Osteoblast (primary cell): ENCODE measurements at regions not wholly inside any gene's neighbourhood (a gene's known extent, or its start where the extent isn't known, plus 50 kb on each side); places are given as distances from the start of the nearest gene placed in this dataset.

Source experiments
- DNase-seq: peaks from one replicate; pipeline ENCODE4 v3.0.0; 2011; ENCODE audit warnings: low spot score, mixed read lengths; ENCODE audit not compliant: insufficient read length; ENCODE audit errors: missing footprints
- H2AFZ ChIP-seq: 2 replicates; pipeline ENCODE4 v1.6.0; 2011; ENCODE audit warnings: mild to moderate bottlenecking, low read length
- H3K27ac ChIP-seq: 2 replicates; pipeline ENCODE4 v1.5.1; 2011; ENCODE audit warnings: mild to moderate bottlenecking, low read depth, low read length, moderate library complexity
- H3K27me3 ChIP-seq: 2 replicates; pipeline ENCODE4 v1.6.0; 2012; ENCODE audit warnings: mild to moderate bottlenecking, control low read depth, inconsistent platforms, low read length, moderate library complexity; ENCODE audit not compliant: insufficient read depth
- H3K36me3 ChIP-seq: 2 replicates; pipeline ENCODE4 v1.5.1; 2011; ENCODE audit warnings: mild to moderate bottlenecking, low read length, control low read depth, moderate library complexity; ENCODE audit not compliant: insufficient read depth
- H3K4me1 ChIP-seq: 2 replicates; pipeline ENCODE4 v1.5.1; 2011; ENCODE audit warnings: mild to moderate bottlenecking, low read length, control low read depth, moderate library complexity; ENCODE audit not compliant: insufficient read depth
- H3K4me2 ChIP-seq: 2 replicates; pipeline ENCODE4 v1.6.0; 2011; ENCODE audit warnings: mild to moderate bottlenecking, low read length; ENCODE audit not compliant: insufficient read depth
- H3K4me3 ChIP-seq: fragments of 200-600 bp; sonication (generic); 3 replicates; pipeline ENCODE4 v1.5.1; 2012; ENCODE audit warnings: mild to moderate bottlenecking, low read length, inconsistent platforms; ENCODE audit not compliant: insufficient read depth
- H3K79me2 ChIP-seq: 2 replicates; pipeline ENCODE4 v1.6.0; 2012; ENCODE audit warnings: mild to moderate bottlenecking, low read length, control low read depth, inconsistent platforms; ENCODE audit not compliant: insufficient read depth
- H3K9me3 ChIP-seq: 2 replicates; pipeline ENCODE4 v1.5.1; 2011; ENCODE audit warnings: low read depth, low read length, control low read depth
- H4K20me1 ChIP-seq: 2 replicates; pipeline ENCODE4 v1.6.0; 2012; ENCODE audit warnings: mild to moderate bottlenecking, low read length, control low read depth; ENCODE audit not compliant: insufficient read depth
- TF ChIP-seq, protein P1 (sequence below): IDR thresholded peaks from 2 replicates; pipeline ENCODE4 v1.5.1; 2011; ENCODE audit warnings: mild to moderate bottlenecking, low read depth, low read length, moderate library complexity; ENCODE audit errors: extremely low read depth

DNA sequence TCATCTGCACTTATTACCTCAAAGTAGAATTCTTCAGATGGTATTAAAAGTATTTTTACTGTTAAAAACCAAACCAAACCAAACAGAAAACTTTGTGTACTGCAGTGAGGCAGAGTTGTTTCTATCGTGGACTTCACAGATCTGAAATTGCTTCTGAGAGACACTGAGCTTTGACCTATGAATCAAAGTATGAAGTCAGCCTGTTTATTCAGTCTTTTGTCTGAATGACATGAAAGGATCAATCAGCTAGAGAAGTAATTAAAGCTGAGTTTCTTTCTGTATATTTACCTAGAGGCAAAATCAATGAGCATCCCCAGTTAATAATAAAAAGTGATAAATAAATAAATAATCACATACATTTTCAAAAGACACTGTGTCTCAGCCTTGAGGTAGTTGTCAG is 2121.0 kb downstream of the PCDH7 start:
- no peaks in the 10 kb centered on the region for H3K27me3 ChIP-seq
- no peak overlapping the region for H3K4me3 ChIP-seq
- H3K9me3 ChIP-seq = no peaks in the 10 kb centered on the region
- no peaks in the 10 kb centered on the region for H3K36me3 ChIP-seq
- H3K27ac ChIP-seq = no peak overlapping the region
- no peaks in the 10 kb centered on the region for H4K20me1 ChIP-seq
- H3K4me2 ChIP-seq = no peak overlapping the region
- H3K79me2 ChIP-seq = no peaks in the 10 kb centered on the region
- DNase-seq = no peak
- H3K4me1 ChIP-seq = no peaks in the 10 kb centered on the region
- H2AFZ ChIP-seq = no peak overlapping the region
- TF ChIP-seq, protein P1, sequence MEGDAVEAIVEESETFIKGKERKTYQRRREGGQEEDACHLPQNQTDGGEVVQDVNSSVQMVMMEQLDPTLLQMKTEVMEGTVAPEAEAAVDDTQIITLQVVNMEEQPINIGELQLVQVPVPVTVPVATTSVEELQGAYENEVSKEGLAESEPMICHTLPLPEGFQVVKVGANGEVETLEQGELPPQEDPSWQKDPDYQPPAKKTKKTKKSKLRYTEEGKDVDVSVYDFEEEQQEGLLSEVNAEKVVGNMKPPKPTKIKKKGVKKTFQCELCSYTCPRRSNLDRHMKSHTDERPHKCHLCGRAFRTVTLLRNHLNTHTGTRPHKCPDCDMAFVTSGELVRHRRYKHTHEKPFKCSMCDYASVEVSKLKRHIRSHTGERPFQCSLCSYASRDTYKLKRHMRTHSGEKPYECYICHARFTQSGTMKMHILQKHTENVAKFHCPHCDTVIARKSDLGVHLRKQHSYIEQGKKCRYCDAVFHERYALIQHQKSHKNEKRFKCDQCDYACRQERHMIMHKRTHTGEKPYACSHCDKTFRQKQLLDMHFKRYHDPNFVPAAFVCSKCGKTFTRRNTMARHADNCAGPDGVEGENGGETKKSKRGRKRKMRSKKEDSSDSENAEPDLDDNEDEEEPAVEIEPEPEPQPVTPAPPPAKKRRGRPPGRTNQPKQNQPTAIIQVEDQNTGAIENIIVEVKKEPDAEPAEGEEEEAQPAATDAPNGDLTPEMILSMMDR = no peak

DNA sequence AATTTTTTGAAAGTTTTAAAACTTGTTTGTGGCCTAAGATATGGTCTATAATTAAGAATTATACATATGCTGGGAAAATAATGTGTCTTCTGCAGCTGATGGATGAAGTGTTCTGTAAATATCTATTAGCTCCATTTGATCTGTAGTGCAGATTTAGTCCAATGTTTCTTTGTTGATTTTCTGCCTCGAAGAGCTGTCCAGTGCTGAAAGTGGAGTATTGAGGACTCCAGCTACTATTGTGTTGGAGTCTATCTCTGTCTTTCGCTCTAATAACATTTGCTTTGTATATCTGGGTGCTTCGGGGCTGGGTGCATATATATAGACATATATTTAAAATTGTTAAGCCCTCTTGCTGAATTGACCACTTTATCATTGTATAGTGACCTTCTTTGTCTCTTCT is 2127.3 kb downstream of the PCDH7 start:
- H3K27me3 ChIP-seq = no peaks in the 10 kb centered on the region
- DNase-seq = no peak
- TF ChIP-seq, protein P1 = no peak
- H3K4me1 ChIP-seq = no peaks in the 10 kb centered on the region
- H3K27ac ChIP-seq = no peak overlapping the region
- no peaks in the 10 kb centered on the region for H3K9me3 ChIP-seq
- H3K4me2 ChIP-seq = no peak overlapping the region
- no peaks in the 10 kb centered on the region for H3K36me3 ChIP-seq
- no peak overlapping the region for H2AFZ ChIP-seq
- H3K79me2 ChIP-seq = no peaks in the 10 kb centered on the region
- H4K20me1 ChIP-seq = no peaks in the 10 kb centered on the region
- H3K4me3 ChIP-seq = no peak overlapping the region

DNA sequence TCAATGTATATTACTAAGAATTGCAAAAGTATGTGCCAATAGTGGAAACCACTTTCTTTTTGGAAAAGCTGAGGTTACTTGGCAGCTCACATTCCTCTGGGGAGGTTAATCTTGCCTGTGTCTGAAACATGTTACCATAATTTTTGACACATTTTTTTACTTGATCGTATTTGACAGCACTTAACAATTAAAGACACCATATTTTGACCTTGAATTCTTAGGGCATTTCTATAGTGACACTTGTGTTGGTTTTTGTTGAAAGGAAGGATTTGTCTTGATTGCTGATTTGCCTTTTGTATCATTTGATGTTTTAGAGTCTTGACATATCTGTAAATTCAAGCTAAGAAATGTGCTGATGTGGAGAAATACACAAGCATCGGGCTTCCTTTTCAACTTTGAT is 2135.5 kb downstream of the PCDH7 start:
- Histone ChIP-seq H3K27me3 (no peaks in the 10 kb centered on the region), H3K36me3 (no peaks in the 10 kb centered on the region), H3K4me3 (no peak overlapping the region), H3K27ac (no peak overlapping the region), H3K4me2 (no peak overlapping the region), H3K9me3 (no peaks in the 10 kb centered on the region), H2AFZ (no peak overlapping the region), H4K20me1 (no peaks in the 10 kb centered on the region), H3K79me2 (no peaks in the 10 kb centered on the region), H3K4me1 (no peaks in the 10 kb centered on the region)
- TF ChIP-seq, protein P1 = no peak
- DNase-seq = no peak

DNA sequence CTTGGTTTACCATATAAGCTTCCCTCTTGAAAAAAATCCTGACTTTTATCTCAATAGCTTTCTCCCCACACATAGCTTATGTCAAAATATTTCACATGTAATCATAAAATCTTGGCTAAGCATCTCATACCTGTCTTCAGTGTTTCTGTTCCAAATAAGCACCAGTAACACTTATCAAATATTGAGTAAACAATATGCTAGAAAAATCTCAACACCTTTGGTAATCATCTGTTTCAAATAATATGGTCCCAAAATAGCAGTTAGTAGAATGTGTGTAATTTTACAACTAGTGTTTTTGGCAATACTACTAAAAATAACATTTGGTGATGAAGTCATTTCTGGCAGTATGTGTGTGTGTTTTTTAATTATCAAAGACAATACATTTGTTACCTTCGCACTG is 2138.2 kb downstream of the PCDH7 start:
- H3K4me1 ChIP-seq = no peaks in the 10 kb centered on the region
- H3K27ac ChIP-seq = no peak overlapping the region
- no peaks in the 10 kb centered on the region for H3K9me3 ChIP-seq
- DNase-seq = no peak
- TF ChIP-seq, protein P1 = no peak
- H2AFZ ChIP-seq = no peak overlapping the region
- H3K36me3 ChIP-seq = no peaks in the 10 kb centered on the region
- no peak overlapping the region for H3K4me3 ChIP-seq
- no peaks in the 10 kb centered on the region for H3K27me3 ChIP-seq
- H4K20me1 ChIP-seq = no peaks in the 10 kb centered on the region
- no peaks in the 10 kb centered on the region for H3K79me2 ChIP-seq
- no peak overlapping the region for H3K4me2 ChIP-seq
